GM12892 (cell line): ENCODE measurements at regions not wholly inside any gene's neighbourhood (a gene's known extent, or its start where the extent isn't known, plus 50 kb on each side); places are given as distances from the start of the nearest gene placed in this dataset.

Experiments
- POLR2A ChIP-seq: IDR thresholded peaks from 2 replicates; pipeline ENCODE4 v1.6.1; 2011; ENCODE audit warnings: low read depth, low read length, control low read depth
- POLR2AphosphoS5 ChIP-seq: IDR thresholded peaks from 2 replicates; pipeline ENCODE4 v1.6.1; 2011; ENCODE audit warnings: low read depth, low read length, control low read depth

- TF ChIP-seq POLR2A = no peak
- TF ChIP-seq POLR2AphosphoS5 = no peak
Observed at GRCh38 chr18:11367351-11367750, 218.0 kb upstream of the PIEZO2 start.
